NCI-H345 treated with DMSO at 0.1 percent for 48 hours (cell line): ENCODE measurements at regions not wholly inside any gene's neighbourhood (a gene's known extent, or its start where the extent isn't known, plus 50 kb on each side); places are given as distances from the start of the nearest gene placed in this dataset.

Experiments used
- DNase-seq: peaks from one replicate; lab custom pipeline; 2025; ENCODE audit not compliant: unreplicated experiment; lab: John Stamatoyannopoulos, UW

DNA sequence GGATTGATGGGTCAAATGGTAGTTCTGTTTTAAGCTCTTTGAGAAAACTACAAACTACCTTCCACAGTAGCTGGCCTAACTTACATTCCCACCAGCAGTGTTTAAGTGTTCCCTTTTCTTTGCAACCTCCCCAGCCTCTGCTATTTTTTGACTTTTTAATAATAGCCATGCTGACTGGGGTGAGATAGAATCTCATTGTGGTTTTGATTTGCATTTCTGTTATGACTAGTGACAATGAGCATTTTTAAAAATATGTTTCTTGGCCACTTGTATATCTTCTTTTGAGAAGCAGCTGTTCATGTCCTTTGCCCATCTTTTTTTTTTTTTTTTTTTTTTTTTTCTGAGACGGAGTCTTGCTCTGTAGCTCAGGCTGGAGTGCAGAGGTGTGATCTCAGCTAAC lies 155.2 kb upstream of the BMPER start:
- DNase-seq, result no peak

DNA sequence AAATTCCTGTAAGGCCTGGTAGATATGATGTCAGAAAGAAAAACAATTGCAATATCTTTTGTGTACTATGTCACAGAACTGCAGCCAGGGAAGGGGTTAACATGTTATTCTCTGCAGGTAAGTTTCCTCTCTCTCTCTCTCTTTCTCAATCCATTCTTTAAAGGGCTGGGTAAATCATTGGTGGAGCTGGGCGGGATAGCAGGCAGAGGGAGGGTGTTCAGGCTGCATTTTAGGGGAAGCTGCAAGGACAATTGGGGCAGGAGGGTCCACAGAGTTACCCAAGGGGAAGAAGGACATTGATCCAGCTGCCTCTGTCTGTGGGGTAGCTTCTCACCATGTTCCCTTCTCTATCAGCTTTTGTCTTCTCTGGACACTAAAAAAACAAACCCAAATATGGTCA lies 153.9 kb upstream of the BMPER start:
- DNase-seq, result no peak

DNA sequence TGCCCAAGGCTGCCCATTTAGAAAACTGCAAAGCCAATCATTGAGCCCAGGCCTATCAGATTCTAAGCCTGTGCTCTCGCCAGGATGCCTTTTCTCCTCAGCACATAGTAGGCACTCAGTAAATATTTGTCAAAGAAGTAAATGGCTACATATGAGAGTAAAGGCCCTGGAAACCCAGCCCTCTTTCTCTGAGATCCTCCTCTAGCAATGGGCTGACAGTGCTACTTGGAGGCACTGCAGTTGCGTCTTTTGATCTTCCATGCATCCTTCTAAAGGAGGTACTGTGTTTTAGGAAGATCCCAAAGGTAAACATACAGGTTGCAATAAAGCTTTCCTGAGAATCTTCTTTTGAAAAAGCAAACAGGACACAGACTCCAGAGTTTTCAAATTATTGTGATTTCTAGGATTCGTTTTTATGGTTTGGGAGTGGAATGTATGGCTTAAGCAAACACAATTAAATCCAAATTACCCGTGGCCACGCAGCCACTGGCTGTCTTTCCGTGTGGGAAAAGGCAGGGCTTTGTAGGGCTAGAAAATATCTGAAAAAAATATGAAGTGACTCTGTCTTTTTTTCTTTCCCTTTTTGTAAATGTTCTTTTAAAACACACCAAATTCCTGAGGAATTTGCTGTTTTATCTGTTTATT lies 151.3 kb upstream of the BMPER start:
- DNase-seq, result no peak

DNA sequence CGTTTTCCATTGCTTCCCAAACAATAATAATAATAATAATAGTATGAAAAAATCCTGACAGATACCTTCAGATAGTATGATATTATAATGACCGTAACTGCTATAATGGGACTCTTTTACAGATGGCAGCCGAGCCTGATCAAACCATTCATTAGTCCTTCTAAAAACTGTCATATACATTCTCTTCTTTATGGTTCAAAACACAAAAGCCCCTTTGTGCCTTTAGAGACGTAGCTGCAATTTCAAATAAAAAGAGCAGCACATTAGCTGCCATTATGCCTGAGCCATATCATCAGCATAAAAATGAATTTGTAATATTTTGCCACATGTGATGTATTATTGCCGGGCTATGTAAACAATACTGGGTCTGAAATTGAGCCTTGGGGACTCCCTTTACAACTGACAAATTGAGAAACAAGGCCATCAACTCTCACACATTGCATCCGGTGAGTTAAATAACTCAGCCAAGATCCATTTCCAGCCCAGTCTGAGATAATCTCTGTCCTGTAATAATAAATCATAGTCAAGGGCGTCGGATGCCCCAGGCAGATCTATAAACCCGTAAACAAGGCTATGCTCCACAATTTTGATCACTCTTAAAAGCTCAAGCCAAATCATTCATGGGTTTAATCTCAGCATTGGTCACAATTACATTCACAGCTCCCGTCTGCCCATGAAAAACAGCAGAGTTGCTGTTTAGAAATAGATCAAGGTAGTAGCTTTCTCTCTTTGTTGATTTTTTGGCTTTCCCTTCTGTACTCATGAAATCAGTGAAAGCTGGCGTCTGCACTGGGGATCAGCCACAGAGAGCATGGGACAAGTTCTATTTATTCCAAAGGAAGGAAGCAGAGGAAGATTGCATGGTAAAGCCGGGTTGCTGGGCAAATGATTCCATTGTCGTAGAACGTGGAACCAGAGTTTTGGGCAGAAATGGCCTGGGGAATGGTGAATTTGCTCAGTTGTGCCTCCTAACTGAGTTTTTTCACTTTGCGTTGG lies 150.1 kb upstream of the BMPER start:
- DNase-seq, result no peak

DNA sequence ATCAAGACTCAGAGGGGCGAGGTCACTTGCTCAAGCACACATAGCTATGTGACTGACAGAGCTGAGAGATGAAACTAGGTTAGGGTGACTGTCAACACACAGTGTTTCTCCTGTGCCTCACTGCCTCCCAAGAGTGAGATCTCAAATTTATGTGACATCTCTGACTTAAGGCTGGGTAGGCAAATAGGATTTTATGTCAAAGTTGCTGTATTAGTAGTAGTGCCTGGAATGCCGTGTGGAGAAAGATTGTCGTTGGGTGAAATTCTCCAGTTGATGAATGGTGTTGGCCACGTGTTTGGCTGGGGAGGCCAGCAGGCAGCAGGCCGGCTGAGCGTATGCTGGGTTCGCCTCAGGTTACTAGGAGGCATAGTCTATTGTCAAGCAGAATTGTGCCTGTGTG lies 148.3 kb upstream of the BMPER start:
- no peak for DNase-seq

DNA sequence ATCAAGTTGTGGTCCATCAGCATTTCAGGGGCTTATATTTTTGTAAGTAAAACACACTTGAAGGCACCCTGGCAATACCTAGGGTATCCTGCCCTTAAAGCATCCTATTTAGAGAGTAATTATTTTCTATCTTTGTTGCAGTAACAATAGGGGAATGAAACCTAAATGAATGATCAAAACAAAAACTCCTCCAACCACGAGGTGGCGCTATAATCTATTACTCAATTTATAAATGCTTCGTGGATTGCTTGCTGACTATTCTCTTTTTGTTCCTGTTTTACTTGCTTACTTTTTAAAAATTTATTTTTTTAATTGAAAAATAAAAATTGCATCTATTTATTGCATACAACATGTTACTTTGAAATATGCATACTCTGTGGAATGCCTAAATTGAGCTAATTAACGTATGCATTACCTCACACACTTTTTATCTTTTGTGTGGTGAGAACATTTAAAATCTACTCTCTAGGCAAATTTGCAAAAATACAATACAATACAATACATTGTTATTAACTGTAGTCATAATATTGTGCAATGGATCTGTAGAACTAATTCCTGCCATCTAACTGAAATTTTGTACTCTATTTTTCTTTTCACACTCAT lies 147.7 kb upstream of the BMPER start:
- DNase-seq, result peak; percentile 36

DNA sequence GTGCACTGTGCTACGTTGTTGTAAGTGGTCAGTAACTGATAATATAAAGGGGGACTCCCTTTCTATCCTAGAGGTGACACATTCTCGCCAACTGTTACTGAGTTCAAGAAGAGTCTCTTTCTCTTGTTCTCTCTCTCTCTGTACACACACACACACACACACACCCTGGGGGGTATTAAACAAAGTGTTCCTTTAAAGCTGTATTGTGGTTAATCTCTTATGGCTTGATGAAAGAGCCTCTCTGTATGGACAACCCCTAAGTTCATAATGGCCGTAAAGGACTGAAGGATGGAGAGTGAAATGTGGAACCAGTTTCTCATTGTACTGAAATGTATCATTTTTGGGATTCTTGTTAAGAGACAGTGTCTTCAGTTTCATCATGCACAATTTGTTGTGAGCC lies 145.2 kb upstream of the BMPER start:
- DNase-seq, result no peak

DNA sequence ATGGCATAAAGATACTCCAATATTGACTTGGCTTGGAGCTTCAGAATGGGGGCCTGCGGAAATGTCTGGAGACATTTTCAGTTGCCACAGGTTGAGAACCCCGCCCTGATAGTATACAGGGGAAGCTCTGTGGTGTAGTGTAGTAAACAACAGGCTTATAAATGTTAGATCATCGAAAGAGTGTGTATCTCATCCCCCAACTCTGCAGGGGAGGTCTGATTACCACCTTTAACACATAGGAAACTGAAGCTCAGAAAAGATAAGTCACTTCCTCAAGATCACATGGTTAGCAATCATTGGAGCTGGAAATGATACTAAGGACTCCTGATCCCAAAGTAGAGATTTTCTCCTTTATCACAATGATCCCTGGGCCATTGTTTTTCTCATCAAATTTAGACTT lies 144.5 kb upstream of the BMPER start:
- no peak for DNase-seq

DNA sequence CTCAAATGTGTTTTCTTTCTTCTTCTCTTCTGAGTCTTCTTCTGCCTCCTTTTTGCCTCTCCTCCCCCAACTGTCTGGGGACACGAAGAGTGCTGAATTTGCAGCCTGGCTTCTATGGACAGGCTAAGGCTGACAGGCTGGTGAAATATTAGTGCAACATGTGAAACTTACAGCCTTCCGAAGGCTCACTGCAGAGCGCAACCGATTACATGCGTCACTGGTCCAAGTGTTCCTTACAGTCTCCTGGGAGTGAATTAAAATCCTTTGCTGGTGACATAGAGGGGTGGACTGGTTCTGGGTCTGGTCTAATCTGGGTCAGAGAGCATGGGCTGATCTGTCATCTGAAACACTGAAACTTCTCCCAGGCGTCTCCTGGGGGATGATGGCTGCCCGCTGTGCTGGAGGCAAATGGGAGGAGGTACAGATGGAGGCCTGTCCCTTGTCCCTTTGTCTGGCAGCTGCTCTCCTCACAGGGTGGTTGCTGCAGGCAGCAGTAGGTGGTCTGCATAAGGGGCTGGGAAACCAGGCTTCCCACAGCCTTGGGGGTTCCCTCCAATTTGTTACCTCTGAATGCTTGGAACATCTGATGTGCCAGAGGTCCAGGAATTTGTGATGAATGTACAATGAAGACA lies 143.8 kb upstream of the BMPER start:
- DNase-seq, result no peak

DNA sequence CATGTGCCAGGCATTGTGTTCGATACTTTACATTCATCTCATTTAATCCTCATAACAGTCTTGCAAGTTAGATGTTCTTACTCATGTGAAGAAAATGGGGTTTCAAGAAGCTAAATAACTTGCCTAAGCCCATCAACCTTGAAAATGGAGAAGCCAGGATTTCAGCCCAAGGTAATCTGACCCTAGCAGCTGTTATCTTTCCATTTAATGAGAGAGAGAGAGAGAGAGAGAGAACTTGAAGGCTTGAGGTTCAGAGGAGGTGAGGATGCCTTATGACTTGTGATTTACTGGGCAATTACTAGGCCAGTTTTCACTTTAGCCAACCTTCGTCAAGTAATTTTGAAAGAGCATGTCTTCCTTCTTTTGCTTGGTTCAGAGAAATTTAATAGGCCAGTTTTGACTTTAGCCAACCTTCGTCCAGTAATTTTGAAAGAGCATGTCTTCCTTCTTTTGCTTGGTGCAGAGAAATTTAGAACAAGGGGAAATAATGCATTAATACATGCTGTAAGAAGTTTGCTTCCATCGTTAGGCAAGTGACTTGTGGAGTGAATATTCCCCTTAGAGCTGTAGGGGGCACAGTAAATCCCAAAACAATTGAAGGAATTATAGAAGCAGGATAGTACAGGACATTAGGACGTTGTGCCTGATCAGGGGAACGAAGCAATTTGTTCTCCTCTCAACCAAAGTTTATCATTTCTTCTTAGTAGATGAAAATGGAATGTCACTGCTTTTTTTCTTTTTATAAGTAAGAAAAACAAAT lies 143.0 kb upstream of the BMPER start:
- no peak for DNase-seq

DNA sequence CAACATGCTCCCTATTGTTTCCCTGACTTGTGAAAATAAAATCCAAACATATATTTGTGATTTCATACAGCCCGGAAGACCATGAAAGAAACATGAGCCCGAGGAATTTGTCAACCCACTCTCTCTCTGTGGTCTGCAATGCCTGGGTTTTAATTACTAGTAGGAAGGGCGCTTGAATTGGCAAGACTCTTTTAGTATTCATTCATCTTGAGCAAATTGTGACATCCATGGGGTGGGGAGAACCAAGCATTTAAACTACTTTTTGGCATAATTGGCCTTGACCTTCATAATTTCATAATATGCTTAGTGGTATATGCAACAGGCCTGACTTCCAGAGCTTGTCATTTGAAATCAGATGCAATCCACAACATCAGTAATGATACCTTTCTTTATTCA lies 142.4 kb upstream of the BMPER start:
- no peak for DNase-seq

DNA sequence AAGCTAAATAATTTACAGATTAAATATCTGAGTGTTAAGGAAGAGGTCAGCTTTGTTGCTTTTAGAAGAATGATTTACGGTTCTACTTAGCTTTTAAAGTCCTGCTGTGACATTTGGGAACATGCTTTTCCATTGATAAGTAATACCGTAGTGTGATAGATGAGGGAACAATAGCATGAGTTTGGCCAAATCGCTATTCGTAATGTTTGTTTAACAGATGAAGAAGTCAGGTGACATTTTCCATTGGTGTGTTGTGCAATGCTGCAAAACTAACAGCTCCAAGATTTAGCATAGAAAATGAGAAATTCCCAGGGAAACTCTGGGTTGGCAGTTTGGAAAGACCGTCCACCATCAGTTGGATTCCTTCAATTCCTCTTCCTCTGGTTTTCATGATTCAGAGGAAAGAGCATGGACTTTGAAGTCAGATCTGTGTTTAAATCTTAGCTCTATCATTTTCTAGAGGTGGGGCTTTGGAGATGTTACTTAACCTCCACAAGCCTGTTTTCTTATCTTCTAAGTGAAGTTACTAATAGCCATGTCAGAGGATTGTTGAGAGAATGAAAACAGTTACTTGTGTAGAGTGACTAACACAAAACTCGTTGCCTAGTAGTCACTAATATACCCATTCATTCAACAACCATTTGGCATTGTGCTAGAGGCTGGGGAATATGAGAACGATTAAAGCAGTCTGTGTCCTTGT lies 140.4 kb upstream of the BMPER start:
- no peak for DNase-seq

DNA sequence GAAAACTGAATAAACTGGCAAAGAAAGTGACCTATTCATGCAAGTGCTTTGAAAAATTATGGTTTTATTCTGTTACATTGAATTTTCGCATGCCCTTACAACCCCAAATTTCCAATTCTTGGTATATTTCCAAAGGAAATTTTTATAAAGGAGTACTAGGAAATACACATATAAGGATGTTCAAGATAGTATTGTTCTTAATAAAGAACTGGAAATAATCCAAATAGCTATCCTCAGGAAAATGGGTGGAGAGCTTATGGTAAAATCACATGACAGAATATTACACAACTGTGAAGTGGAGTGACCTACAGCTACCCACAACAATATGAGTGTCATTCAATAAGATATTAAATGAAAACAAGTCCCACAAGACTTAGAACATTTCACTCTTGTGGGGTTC lies 138.9 kb upstream of the BMPER start:
- no peak for DNase-seq

DNA sequence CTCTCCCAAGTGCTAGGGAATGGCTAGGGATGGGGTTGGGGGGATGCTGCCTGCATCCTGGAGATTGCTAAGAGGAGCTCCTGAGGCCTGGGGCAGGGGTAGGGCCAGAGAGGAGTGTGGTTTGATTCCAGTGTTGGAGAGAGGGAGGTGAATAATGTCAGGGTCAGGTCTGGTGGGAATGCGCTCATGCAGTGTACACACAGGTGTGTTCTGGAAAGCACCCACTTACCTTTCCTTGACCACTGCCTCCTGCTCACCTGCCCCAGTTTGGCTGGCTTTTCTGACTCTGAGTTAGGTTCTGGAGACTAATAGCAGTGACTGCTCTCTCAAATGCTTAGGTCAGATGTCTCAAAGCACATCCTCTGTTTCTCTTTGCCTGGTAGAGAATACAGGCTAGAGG lies 135.4 kb upstream of the BMPER start:
- no peak for DNase-seq

DNA sequence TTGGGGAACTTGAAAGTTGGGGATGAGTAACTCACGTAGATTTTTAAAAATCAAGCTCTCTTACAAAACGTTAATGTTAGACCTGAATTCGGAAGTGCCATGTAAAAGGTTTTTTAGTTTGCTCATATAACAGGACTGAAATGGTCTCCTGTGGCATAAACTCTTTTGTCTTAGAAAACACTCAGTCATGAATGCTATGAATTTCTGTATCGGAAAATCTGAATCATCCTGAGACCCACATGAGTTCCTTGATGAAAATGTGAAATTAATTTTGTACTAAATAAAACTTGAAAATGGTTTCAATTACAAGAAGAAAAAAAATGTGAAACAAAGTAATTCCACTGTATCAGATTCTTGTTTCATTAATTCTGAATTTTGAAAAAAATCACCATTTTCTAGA lies 134.8 kb upstream of the BMPER start:
- DNase-seq, result no peak

DNA sequence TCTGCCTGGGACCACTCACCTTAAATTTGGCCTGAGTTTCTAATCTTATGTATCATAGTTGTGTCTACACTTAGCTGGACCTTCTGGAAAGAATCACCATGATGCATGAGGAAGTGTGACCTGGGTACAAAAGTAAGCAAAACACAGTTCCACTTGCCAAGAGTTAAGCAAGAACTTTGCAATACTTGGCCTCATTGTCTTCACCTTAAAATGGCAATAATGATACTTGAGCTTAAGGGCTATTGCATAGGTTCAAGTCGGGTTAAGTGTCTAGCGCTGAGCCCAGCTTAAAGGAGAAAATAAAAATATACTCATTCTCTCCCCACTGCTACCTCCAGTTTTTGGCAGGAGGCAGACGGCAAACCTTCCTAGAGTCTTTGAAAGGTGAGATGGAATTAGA lies 133.9 kb upstream of the BMPER start:
- DNase-seq, result no peak

DNA sequence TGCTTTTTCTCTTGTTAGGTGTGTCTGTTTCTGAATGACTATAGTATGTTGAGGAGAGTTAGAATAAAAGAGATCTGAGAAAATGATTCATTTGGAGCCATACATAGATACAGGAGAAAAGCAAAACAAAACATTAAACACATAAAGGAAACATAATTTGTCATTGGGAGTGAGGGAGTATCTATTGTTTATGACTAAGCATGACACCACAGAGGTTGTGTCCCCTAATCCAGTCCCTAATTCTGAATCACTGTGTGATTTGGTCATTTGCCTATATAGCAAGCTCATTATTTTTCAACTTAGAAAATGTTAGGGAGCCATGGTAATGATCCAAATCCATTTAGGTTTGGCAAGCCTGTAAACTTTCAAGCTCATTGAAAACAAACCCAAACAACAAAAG lies 132.3 kb upstream of the BMPER start:
- no peak for DNase-seq

DNA sequence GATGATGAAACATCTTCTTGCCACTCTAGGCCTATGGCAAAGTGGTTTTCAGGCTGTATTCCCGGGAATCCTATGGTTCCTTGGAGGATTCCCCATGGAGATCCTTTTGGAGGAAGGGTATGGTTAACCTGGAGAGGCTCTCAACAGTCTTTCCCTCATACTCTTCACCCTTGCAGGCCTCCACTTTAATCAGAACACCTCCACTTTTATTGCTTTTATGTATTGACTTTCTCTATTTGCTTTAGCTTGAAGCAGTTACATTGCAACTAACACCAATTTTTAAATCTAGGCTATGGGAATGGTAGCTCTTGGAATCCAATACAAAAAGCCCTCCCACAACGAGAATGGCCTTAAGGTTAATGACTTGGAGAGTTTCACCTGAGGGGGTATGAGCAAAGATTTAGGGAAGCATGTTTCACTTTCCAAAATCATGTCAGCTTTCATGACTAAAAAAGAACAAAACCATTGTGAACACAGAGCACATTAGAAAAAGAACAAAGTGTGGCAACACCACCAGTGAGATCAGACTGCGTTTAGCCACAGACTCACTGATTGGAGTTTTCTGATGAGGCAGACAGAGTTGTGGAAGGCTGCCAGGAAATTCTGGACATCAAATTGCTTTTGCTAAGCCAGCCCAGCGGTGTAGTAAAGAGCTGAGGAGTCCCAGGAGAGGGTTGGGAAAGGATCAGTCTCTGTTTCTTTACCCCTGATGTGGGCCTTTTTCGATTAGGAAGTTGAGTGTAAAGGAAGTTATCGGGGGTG lies 130.4 kb upstream of the BMPER start:
- DNase-seq, result no peak

DNA sequence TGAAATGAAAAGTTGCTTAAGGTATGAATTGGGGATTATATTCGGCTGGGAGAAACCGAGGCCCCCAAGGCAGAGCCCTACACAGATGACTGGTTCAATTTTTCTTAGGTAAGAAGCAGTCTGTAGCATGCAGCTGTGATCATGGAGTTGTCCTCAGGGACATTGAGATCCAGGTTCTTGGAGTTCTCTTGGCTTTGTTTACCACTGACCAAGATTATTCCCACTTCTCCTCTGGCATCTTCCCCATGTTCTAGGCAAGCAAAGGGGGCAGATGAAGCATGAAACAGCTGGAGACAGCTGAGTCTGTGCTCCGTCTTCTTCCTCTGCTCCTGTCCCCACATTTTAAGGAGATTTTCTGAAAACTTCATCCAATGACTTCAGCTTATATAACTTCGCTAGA lies 129.5 kb upstream of the BMPER start:
- no peak for DNase-seq

DNA sequence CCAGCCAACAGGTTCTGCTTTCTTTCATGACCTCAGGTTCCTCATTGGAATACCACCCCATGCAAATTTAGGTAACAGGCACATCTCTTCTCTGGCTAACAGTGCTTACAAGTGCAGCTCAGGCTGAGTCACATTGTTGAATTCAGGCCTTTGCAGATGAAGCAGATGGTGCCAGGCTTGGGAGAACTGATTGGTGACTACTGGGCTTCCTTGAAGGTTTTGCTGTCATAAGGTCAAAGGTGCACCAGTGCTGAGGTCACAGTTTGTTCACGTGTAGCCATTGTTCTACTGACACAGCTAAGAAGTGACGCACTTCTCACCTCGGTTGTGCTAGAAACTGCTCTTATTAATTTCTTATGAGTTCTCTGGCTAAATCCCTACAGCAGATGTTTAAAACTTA lies 128.6 kb upstream of the BMPER start:
- DNase-seq, result no peak
